ENCODE measurements at regions not wholly inside any gene's neighbourhood (a gene's known extent, or its start where the extent isn't known, plus 50 kb on each side); places are given as distances from the start of the nearest gene placed in this dataset.
"Not testable (repeated sequence)": the region's sequence is repeated elsewhere in the genome, so short reads cannot be mapped to it uniquely, and the experiment has no call there.

- TF ChIP-seq, protein P1, sequence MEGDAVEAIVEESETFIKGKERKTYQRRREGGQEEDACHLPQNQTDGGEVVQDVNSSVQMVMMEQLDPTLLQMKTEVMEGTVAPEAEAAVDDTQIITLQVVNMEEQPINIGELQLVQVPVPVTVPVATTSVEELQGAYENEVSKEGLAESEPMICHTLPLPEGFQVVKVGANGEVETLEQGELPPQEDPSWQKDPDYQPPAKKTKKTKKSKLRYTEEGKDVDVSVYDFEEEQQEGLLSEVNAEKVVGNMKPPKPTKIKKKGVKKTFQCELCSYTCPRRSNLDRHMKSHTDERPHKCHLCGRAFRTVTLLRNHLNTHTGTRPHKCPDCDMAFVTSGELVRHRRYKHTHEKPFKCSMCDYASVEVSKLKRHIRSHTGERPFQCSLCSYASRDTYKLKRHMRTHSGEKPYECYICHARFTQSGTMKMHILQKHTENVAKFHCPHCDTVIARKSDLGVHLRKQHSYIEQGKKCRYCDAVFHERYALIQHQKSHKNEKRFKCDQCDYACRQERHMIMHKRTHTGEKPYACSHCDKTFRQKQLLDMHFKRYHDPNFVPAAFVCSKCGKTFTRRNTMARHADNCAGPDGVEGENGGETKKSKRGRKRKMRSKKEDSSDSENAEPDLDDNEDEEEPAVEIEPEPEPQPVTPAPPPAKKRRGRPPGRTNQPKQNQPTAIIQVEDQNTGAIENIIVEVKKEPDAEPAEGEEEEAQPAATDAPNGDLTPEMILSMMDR (IDR thresholded peaks at IDR 0.05): not testable (repeated sequence)
- not testable (repeated sequence) for TF ChIP-seq REST (IDR thresholded peaks at IDR 0.05; ENCODE audit: insufficient read depth in 1 of 2, low read depth in 2 of 2, low read length in 1 of 2)
These were observed 1606.2 kb downstream of the RPIA start for GRCh38 chr2:90297701-90298100.

Measured in Panc1 (cell line).